AG10803 (cell line): ENCODE measurements at regions not wholly inside any gene's neighbourhood (a gene's known extent, or its start where the extent isn't known, plus 50 kb on each side); places are given as distances from the start of the nearest gene placed in this dataset.

Source experiments
- DNase-seq: peaks from one replicate; pipeline ENCODE4 v3.0.0; 2010; ENCODE audit warnings: low read depth
- H3K4me3 ChIP-seq: 2 replicates; pipeline ENCODE4 v1.5.1; 2011; ENCODE audit warnings: mild to moderate bottlenecking, low read length, control low read depth
- TF ChIP-seq, protein P1 (sequence below): conservative IDR thresholded peaks from 2 replicates; pipeline ENCODE4 v1.5.1; 2011; ENCODE audit warnings: mild to moderate bottlenecking, low read length, control low read depth, inconsistent platforms

DNA sequence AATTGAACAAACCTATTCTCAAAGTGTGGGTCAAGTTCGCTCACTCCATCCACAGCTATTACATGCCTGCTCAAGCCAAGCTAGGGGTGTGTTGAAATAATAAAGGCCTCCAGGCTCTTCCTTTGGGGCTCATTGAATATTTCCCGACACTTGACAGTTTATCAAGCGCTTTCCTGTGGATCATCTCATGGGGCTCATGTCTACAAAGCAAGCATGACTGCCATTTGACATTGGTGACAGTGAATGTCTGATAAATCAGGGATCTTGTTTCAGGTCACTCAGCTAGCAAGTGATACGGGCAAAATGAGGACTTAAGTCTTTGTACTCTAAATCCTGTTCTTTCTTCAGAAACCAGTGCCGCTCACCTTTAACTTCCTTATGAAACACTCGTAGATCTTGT is 542.6 kb downstream of the TOX3 start:
- DNase-seq = no peak
- TF ChIP-seq, protein P1, sequence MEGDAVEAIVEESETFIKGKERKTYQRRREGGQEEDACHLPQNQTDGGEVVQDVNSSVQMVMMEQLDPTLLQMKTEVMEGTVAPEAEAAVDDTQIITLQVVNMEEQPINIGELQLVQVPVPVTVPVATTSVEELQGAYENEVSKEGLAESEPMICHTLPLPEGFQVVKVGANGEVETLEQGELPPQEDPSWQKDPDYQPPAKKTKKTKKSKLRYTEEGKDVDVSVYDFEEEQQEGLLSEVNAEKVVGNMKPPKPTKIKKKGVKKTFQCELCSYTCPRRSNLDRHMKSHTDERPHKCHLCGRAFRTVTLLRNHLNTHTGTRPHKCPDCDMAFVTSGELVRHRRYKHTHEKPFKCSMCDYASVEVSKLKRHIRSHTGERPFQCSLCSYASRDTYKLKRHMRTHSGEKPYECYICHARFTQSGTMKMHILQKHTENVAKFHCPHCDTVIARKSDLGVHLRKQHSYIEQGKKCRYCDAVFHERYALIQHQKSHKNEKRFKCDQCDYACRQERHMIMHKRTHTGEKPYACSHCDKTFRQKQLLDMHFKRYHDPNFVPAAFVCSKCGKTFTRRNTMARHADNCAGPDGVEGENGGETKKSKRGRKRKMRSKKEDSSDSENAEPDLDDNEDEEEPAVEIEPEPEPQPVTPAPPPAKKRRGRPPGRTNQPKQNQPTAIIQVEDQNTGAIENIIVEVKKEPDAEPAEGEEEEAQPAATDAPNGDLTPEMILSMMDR = no peak
- no peak overlapping the region for H3K4me3 ChIP-seq

GRCh38 chr16:52002026-52002425 is 544.9 kb downstream of the TOX3 start:
- TF ChIP-seq, protein P1 = no peak
- no peak for DNase-seq
- H3K4me3 ChIP-seq = no peak overlapping the region

- no peak for DNase-seq
- H3K4me3 ChIP-seq = no peak overlapping the region
- TF ChIP-seq, protein P1 = no peak
Measured at GRCh38 chr16:51996516-51996915, 550.4 kb downstream of the TOX3 start.

- no peak overlapping the region for H3K4me3 ChIP-seq
- TF ChIP-seq, protein P1 = no peak
- DNase-seq = peak; percentile 5
Measured at GRCh38 chr16:51994597-51994996, 552.3 kb downstream of the TOX3 start.

- TF ChIP-seq, protein P1 = no peak
- no peak overlapping the region for H3K4me3 ChIP-seq
- no peak for DNase-seq
Measured at GRCh38 chr16:51989637-51990230, 557.2 kb downstream of the TOX3 start.

GRCh38 chr16:51988977-51989376 is 558.0 kb downstream of the TOX3 start:
- TF ChIP-seq, protein P1 = no peak
- DNase-seq = no peak
- no peak overlapping the region for H3K4me3 ChIP-seq

- no peak for DNase-seq
- H3K4me3 ChIP-seq = no peak overlapping the region
- TF ChIP-seq, protein P1 = no peak
Measured at GRCh38 chr16:51987519-51987918, 559.4 kb downstream of the TOX3 start.
